Esophagus muscularis mucosa (tissue), 2 donors: ENCODE measurements at regions not wholly inside any gene's neighbourhood (a gene's known extent, or its start where the extent isn't known, plus 50 kb on each side); places are given as distances from the start of the nearest gene placed in this dataset.

ENCODE experiments used
- POLR2A ChIP-seq: fragments of 450-650 bp; IDR thresholded peaks from one replicate; pipeline ENCODE4 v1.6.1; 2017; ENCODE audit warnings: antibody characterized with exemption, moderate library complexity, mild to moderate bottlenecking, low read depth
- POLR2AphosphoS5 ChIP-seq, 2 donors: sonication (generic); formaldehyde crosslinking; IDR thresholded peaks; one replicate each; pipeline ENCODE4 v1.6.1; 2017; ENCODE audit warnings: antibody characterized with exemption in 2 of 2

- TF ChIP-seq POLR2AphosphoS5 (IDR thresholded peaks at IDR 0.05) (no peak), POLR2A (no peak)
Observed at GRCh38 chr7:114087653-114088469, 169.1 kb upstream of the PPP1R3A start.
